Chondrocyte (in vitro differentiated cells): ENCODE measurements at regions not wholly inside any gene's neighbourhood (a gene's known extent, or its start where the extent isn't known, plus 50 kb on each side); places are given as distances from the start of the nearest gene placed in this dataset.

Experiments
- DNase-seq: peaks from one replicate; pipeline ENCODE4 v3.0.0; 2021; ENCODE audit warnings: mixed read lengths, low spot score
- H3K27ac Mint-ChIP-seq: one replicate; pipeline ENCODE4 v1.8.0; 2021; ENCODE audit warnings: mild to moderate bottlenecking, moderate library complexity, mixed read lengths; ENCODE audit not compliant: unreplicated experiment
- H3K27me3 Mint-ChIP-seq: 2 replicates; pipeline ENCODE4 v1.8.0; 2021; ENCODE audit warnings: low read depth, mixed read lengths
- H3K36me3 Mint-ChIP-seq: 2 replicates; pipeline ENCODE4 v1.8.0; 2021; ENCODE audit warnings: low read depth, mixed read lengths
- H3K4me1 Mint-ChIP-seq: 2 replicates; pipeline ENCODE4 v1.8.0; 2021; ENCODE audit warnings: low read depth, mild to moderate bottlenecking, mixed read lengths
- H3K4me3 Mint-ChIP-seq: one replicate; pipeline ENCODE4 v1.8.0; 2021; ENCODE audit warnings: mild to moderate bottlenecking, moderate library complexity, mixed read lengths; ENCODE audit not compliant: unreplicated experiment
- H3K9me3 Mint-ChIP-seq: 2 replicates; pipeline ENCODE4 v1.8.0; 2021; ENCODE audit warnings: low read depth, mixed read lengths
- CTCF ChIP-seq: fragments of 200-600 bp; sonication (generic); IDR thresholded peaks from 2 replicates; pipeline ENCODE4 v1.5.0; 2021; ENCODE audit warnings: antibody characterized with exemption, mild to moderate bottlenecking, moderate library complexity

- Mint-ChIP-seq H3K4me3 (no peak overlapping the region), H3K27ac (no peak overlapping the region), H3K9me3 (no peaks in the 10 kb centered on the region), H3K27me3 (peaks cover 47% of the 10 kb centered on the region), H3K36me3 (no peaks in the 10 kb centered on the region), H3K4me1 (peaks cover 7% of the 10 kb centered on the region)
- TF ChIP-seq CTCF, result peak; percentile 83
- DNase-seq, result no peak
Measured at GRCh38 chr10:123583639-123584418, 82.3 kb upstream of the GPR26 start.

- no peaks in the 10 kb centered on the region for H3K9me3 Mint-ChIP-seq
- no peak for TF ChIP-seq CTCF
- no peak for DNase-seq
- no peak overlapping the region for H3K4me3 Mint-ChIP-seq
- H3K27ac Mint-ChIP-seq, result no peak overlapping the region
- H3K36me3 Mint-ChIP-seq, result no peaks in the 10 kb centered on the region
- H3K27me3 Mint-ChIP-seq, result peaks cover 44% of the 10 kb centered on the region
- peaks cover 7% of the 10 kb centered on the region for H3K4me1 Mint-ChIP-seq
Measured at GRCh38 chr10:123584419-123584775, 81.8 kb upstream of the GPR26 start.

GRCh38 chr10:123585477-123586445 is 80.4 kb upstream of the GPR26 start:
- peaks cover 7% of the 10 kb centered on the region for H3K4me1 Mint-ChIP-seq
- DNase-seq, result no peak
- H3K4me3 Mint-ChIP-seq, result no peak overlapping the region
- H3K27me3 Mint-ChIP-seq, result peaks cover 39% of the 10 kb centered on the region
- TF ChIP-seq CTCF, result no peak
- H3K9me3 Mint-ChIP-seq, result no peaks in the 10 kb centered on the region
- H3K36me3 Mint-ChIP-seq, result no peaks in the 10 kb centered on the region
- H3K27ac Mint-ChIP-seq, result no peak overlapping the region

GRCh38 chr10:123587110-123587509 is 79.0 kb upstream of the GPR26 start:
- DNase-seq, result no peak
- Mint-ChIP-seq H3K36me3 (no peaks in the 10 kb centered on the region), H3K27ac (no peak overlapping the region), H3K27me3 (peaks cover 31% of the 10 kb centered on the region), H3K4me3 (no peak overlapping the region), H3K4me1 (peaks cover 7% of the 10 kb centered on the region), H3K9me3 (no peaks in the 10 kb centered on the region)
- no peak for TF ChIP-seq CTCF

GRCh38 chr10:123588386-123588914 is 77.7 kb upstream of the GPR26 start:
- no peak overlapping the region for H3K4me3 Mint-ChIP-seq
- no peak for TF ChIP-seq CTCF
- H3K9me3 Mint-ChIP-seq, result no peaks in the 10 kb centered on the region
- no peaks in the 10 kb centered on the region for H3K36me3 Mint-ChIP-seq
- peaks cover 7% of the 10 kb centered on the region for H3K4me1 Mint-ChIP-seq
- peaks cover 19% of the 10 kb centered on the region for H3K27me3 Mint-ChIP-seq
- no peak overlapping the region for H3K27ac Mint-ChIP-seq
- no peak for DNase-seq
